ENCODE measurements at regions not wholly inside any gene's neighbourhood (a gene's known extent, or its start where the extent isn't known, plus 50 kb on each side); places are given as distances from the start of the nearest gene placed in this dataset.

- H3K36me3 Mint-ChIP-seq: no peaks in the 10 kb centered on the region
- ATAC-seq: no peak
These were observed 1031.1 kb downstream of the NTRK3 start for GRCh38 chr15:87225436-87225835.

GRCh38 chr15:87224404-87224803 is 1032.1 kb downstream of the NTRK3 start:
- Mint-ChIP-seq H3K36me3 (no peaks in the 10 kb centered on the region), H3K27me3 (ENCODE audit: low read depth in 2 of 2) (no peaks in the 10 kb centered on the region), H3K27ac (no peak overlapping the region), H3K4me1 (no peaks in the 10 kb centered on the region), H3K4me3 (no peak overlapping the region), H3K9me3 (peaks cover 12 to 15% of the 10 kb centered on the region in 2 donors)
- Histone ChIP-seq H3K36me3 (ENCODE audit: control insufficient read depth, insufficient read depth, low read length) (no peaks in the 10 kb centered on the region), H3K27ac (ENCODE audit: low read length) (no peak overlapping the region), H3K27me3 (ENCODE audit: control insufficient read depth, insufficient read depth, low read length) (no peaks in the 10 kb centered on the region), H3K4me1 (ENCODE audit: control insufficient read depth, insufficient read depth, low read length) (no peaks in the 10 kb centered on the region), H3K4me3 (ENCODE audit: low read length) (no peak overlapping the region), H3K9me3 (ENCODE audit: control insufficient read depth, insufficient read depth, low read length) (no peaks in the 10 kb centered on the region)
- ATAC-seq (no peak), DNase-seq (no peak)
- TF ChIP-seq CTCF (IDR thresholded peaks at IDR 0.05): no peak
- intact Hi-C loops (cut with micrococcal nuclease): no loop called here
- 87% methylated on average over 3 of the region's 3 CpGs for WGBS (ENCODE audit: insufficient coverage)

More at GRCh38 chr15:87225436-87225835, 1031.1 kb downstream of the NTRK3 start:
- DNase-seq: no peak
- no peaks in the 10 kb centered on the region for H3K4me1 Mint-ChIP-seq
- intact Hi-C loops (cut with micrococcal nuclease): no loop called here
- H3K9me3 ChIP-seq (ENCODE audit: control insufficient read depth, insufficient read depth, low read length): no peaks in the 10 kb centered on the region
- H3K4me3 ChIP-seq (ENCODE audit: low read length): no peak overlapping the region
- H3K4me1 ChIP-seq (ENCODE audit: control insufficient read depth, insufficient read depth, low read length): no peaks in the 10 kb centered on the region
- H3K27me3 ChIP-seq (ENCODE audit: control insufficient read depth, insufficient read depth, low read length): no peaks in the 10 kb centered on the region
- H3K36me3 ChIP-seq (ENCODE audit: control insufficient read depth, insufficient read depth, low read length): no peaks in the 10 kb centered on the region
- H3K27ac Mint-ChIP-seq: no peak overlapping the region
- 100% methylated on average over 1 of the region's 2 CpGs for WGBS (ENCODE audit: insufficient coverage)
- H3K9me3 Mint-ChIP-seq: peaks cover 7 to 10% of the 10 kb centered on the region in 2 donors
- H3K4me3 Mint-ChIP-seq: no peak overlapping the region
- TF ChIP-seq CTCF (IDR thresholded peaks at IDR 0.05): no peak
- no peaks in the 10 kb centered on the region for H3K27me3 Mint-ChIP-seq (ENCODE audit: low read depth in 2 of 2)
- H3K27ac ChIP-seq (ENCODE audit: low read length): no peak overlapping the region

GRCh38 chr15:87219650-87220615 is 1036.6 kb downstream of the NTRK3 start:
- Histone ChIP-seq H3K27ac (ENCODE audit: low read length) (no peak overlapping the region), H3K4me1 (ENCODE audit: control insufficient read depth, insufficient read depth, low read length) (no peaks in the 10 kb centered on the region), H3K27me3 (ENCODE audit: control insufficient read depth, insufficient read depth, low read length) (no peaks in the 10 kb centered on the region), H3K9me3 (ENCODE audit: control insufficient read depth, insufficient read depth, low read length) (no peaks in the 10 kb centered on the region), H3K4me3 (ENCODE audit: low read length) (no peak overlapping the region), H3K36me3 (ENCODE audit: control insufficient read depth, insufficient read depth, low read length) (no peaks in the 10 kb centered on the region)
- WGBS (ENCODE audit: insufficient coverage): 83% methylated on average over 6 of the region's 6 CpGs
- no peaks in the 10 kb centered on the region for H3K27me3 Mint-ChIP-seq (ENCODE audit: low read depth in 2 of 2)
- H3K36me3 Mint-ChIP-seq: no peaks in the 10 kb centered on the region
- no peak overlapping the region for H3K27ac Mint-ChIP-seq
- no peak for ATAC-seq
- H3K9me3 Mint-ChIP-seq: peaks cover 14 to 15% of the 10 kb centered on the region in 2 donors
- no peaks in the 10 kb centered on the region for H3K4me1 Mint-ChIP-seq
- H3K4me3 Mint-ChIP-seq: no peak overlapping the region
- no peak for TF ChIP-seq CTCF (IDR thresholded peaks at IDR 0.05)
- no peak for DNase-seq
- intact Hi-C loops (cut with micrococcal nuclease): no loop called here

All from natural killer cell (primary cell).